ENCODE measurements at regions not wholly inside any gene's neighbourhood (a gene's known extent, or its start where the extent isn't known, plus 50 kb on each side); places are given as distances from the start of the nearest gene placed in this dataset.

DNA sequence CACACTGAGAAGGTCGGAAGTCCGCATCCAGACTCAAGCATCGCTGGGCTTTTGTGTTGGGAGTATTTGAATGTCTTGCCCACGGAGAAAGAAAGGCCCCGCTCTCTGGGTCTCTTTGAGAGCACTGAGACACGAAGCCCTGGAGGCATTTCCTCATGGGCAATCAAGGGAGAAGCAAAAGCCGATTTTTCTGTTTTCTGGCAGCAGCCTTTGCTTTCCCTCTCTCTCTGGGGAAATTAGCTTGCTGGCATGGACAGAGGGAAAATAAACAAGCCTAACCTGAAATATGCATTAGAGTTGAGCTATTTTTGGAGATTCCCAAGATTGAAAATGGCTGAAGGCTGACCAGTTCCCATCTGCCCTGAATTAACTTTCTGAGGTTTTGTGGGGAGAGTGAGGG, 238.7 kb downstream of the HAPSTR1 start:
- DNase-seq (ENCODE audit: extremely low read depth in 1 of 4, low spot score in 3 of 4) (no peak), ATAC-seq (no peak), FAIRE-seq (no peak)
- H3K36me3 ChIP-seq (ENCODE audit: control insufficient read depth, insufficient read depth, low read length), result no peaks in the 10 kb centered on the region
- H3K79me2 ChIP-seq (ENCODE audit: control insufficient read depth, insufficient read depth, low read length), result no peaks in the 10 kb centered on the region
- ChIA-PET CTCF (ENCODE audit: low intra/inter-chr PET ratio) (no interaction called here), POLR2A (no interaction called here)
- no peak for TF ChIP-seq RFX5 (IDR thresholded peaks at IDR 0.05; ENCODE audit: low read depth, low read length)
- no peak for TF ChIP-seq MYC (IDR thresholded peaks at IDR 0.05; ENCODE audit: low read depth, low read length)
- TF ChIP-seq MYC (CRISPR knock-in tag; IDR thresholded peaks at IDR 0.05; ENCODE audit: borderline replicate concordance, low read depth), result no peak
- TF ChIP-seq ZNF583 (CRISPR knock-in tag; IDR thresholded peaks at IDR 0.05), result no peak
- no peak for TF ChIP-seq ZNF239 (CRISPR knock-in tag; IDR thresholded peaks at IDR 0.05)
- TF ChIP-seq POLR2H (tag; IDR thresholded peaks at IDR 0.05; ENCODE audit: low read depth), result no peak
- no peak for TF ChIP-seq MBD2 (IDR thresholded peaks at IDR 0.05; ENCODE audit: borderline replicate concordance, low read depth)
- no peak overlapping the region for H3K9ac ChIP-seq (ENCODE audit: insufficient read depth in 1 of 2, low read depth in 2 of 2, low read length in 2 of 2)
- 0% methylated on average over 7 of the region's 7 CpGs for WGBS (ENCODE audit: insufficient coverage, low coverage, missing lambda C conversion rate)
- in situ Hi-C loops (cut with MboI) (no loop called here), intact Hi-C loops (cut with micrococcal nuclease) (no loop called here)
- no peak overlapping the region for H3K27ac ChIP-seq (ENCODE audit: extremely low read depth, low read depth, low read length)
- no peak overlapping the region for H3K4me2 ChIP-seq (ENCODE audit: insufficient read depth, low read length)
- no TSS peak for BruUV-seq (replicated peaks)
- no peaks in the 10 kb centered on the region for H3K4me1 ChIP-seq (replicated peaks in 1 of 2; ENCODE audit: control insufficient read depth in 2 of 2, insufficient read depth in 2 of 2, low read length in 2 of 2)
- H3K9me3 ChIP-seq (replicated peaks; ENCODE audit: control insufficient read depth, insufficient read depth, low read depth, low read length), result no peaks in the 10 kb centered on the region
- no peak overlapping the region for H3K4me3 ChIP-seq
- no peaks in the 10 kb centered on the region for H4K20me1 ChIP-seq (replicated peaks; ENCODE audit: control insufficient read depth, insufficient read depth, low read length)
- no peaks in the 10 kb centered on the region for H3K9me1 ChIP-seq (ENCODE audit: control insufficient read depth, insufficient read depth, low read length)
- H3K27me3 ChIP-seq (ENCODE audit: control insufficient read depth in 2 of 2, insufficient read depth in 2 of 2, low read length in 2 of 2), result no peaks in the 10 kb centered on the region
- no peak overlapping the region for H2AFZ ChIP-seq (ENCODE audit: low read depth, low read length)

DNA sequence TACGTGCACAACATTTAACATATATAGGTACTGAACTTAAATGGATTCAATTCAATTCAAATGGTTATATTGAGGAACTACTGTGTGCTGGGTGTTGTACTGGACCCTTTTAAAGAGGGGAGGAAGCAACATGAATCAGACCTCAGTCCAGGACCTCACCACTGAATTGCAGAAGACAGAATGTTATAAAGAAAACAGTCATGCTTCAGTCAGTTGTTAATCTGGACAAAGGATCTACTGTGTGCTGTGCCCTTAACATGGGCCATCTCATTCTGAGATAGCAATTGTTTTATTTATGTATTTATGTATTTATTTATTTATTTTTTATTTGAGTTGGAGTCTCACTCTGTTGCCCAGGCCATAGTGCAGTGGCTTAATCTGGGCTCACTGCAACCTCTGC, 240.1 kb downstream of the HAPSTR1 start:
- FAIRE-seq (no peak), ATAC-seq (no peak), DNase-seq (ENCODE audit: extremely low read depth in 1 of 4, low spot score in 3 of 4) (no peak)
- in situ Hi-C loops (cut with MboI), result no loop called here
- BruUV-seq (replicated peaks), result no TSS peak
- intact Hi-C loops (cut with micrococcal nuclease), result no loop called here
- Histone ChIP-seq H3K9me3 (replicated peaks; ENCODE audit: control insufficient read depth, insufficient read depth, low read depth, low read length) (no peaks in the 10 kb centered on the region), H3K9me1 (ENCODE audit: control insufficient read depth, insufficient read depth, low read length) (no peaks in the 10 kb centered on the region), H2AFZ (ENCODE audit: low read depth, low read length) (no peak overlapping the region), H3K4me3 (no peak overlapping the region), H3K79me2 (ENCODE audit: control insufficient read depth, insufficient read depth, low read length) (no peaks in the 10 kb centered on the region), H3K36me3 (ENCODE audit: control insufficient read depth, insufficient read depth, low read length) (no peaks in the 10 kb centered on the region), H3K4me1 (replicated peaks in 1 of 2; ENCODE audit: control insufficient read depth in 2 of 2, insufficient read depth in 2 of 2, low read length in 2 of 2) (no peaks in the 10 kb centered on the region), H3K27ac (ENCODE audit: extremely low read depth, low read depth, low read length) (no peak overlapping the region), H4K20me1 (replicated peaks; ENCODE audit: control insufficient read depth, insufficient read depth, low read length) (no peaks in the 10 kb centered on the region), H3K9ac (ENCODE audit: insufficient read depth in 1 of 2, low read depth in 2 of 2, low read length in 2 of 2) (no peak overlapping the region), H3K27me3 (ENCODE audit: control insufficient read depth in 2 of 2, insufficient read depth in 2 of 2, low read length in 2 of 2) (no peaks in the 10 kb centered on the region), H3K4me2 (ENCODE audit: insufficient read depth, low read length) (no peak overlapping the region)
- POLR2A ChIA-PET, result no interaction called here
- CTCF ChIA-PET (ENCODE audit: low intra/inter-chr PET ratio), result no interaction called here
- WGBS (ENCODE audit: insufficient coverage, low coverage, missing lambda C conversion rate), result 0% methylated on average over 1 of the region's 1 CpG
- no peak for TF ChIP-seq ZNF551 (CRISPR knock-in tag; IDR thresholded peaks at IDR 0.05)
- TF ChIP-seq CHCHD3 (CRISPR knock-in tag; IDR thresholded peaks at IDR 0.05), result no peak
- no peak for TF ChIP-seq HES1 (IDR thresholded peaks at IDR 0.05; ENCODE audit: low read depth)
- TF ChIP-seq TAF15 (IDR thresholded peaks at IDR 0.05; ENCODE audit: low read depth, low read length), result no peak
- no peak for TF ChIP-seq SAP30 (IDR thresholded peaks at IDR 0.05; ENCODE audit: borderline replicate concordance, insufficient read depth, low read depth, low read length, poor library complexity, severe bottlenecking)
- no peak for TF ChIP-seq ESRRB (CRISPR knock-in tag; IDR thresholded peaks at IDR 0.05; ENCODE audit: borderline replicate concordance)
- no peak for TF ChIP-seq EWSR1 (IDR thresholded peaks at IDR 0.05; ENCODE audit: borderline replicate concordance, low read depth, partially characterized antibody)
